ENCODE measurements at regions not wholly inside any gene's neighbourhood (a gene's known extent, or its start where the extent isn't known, plus 50 kb on each side); places are given as distances from the start of the nearest gene placed in this dataset.
"Not testable (repeated sequence)": the region's sequence is repeated elsewhere in the genome, so short reads cannot be mapped to it uniquely, and the experiment has no call there.

- Histone ChIP-seq H3K9me3 (replicated peaks; ENCODE audit: control insufficient read depth, insufficient read depth, low read depth, low read length) (no peaks in the 10 kb centered on the region), H3K4me1 (replicated peaks in 1 of 2; ENCODE audit: control insufficient read depth in 2 of 2, insufficient read depth in 2 of 2, low read length in 2 of 2) (no peaks in the 10 kb centered on the region), H3K4me3 (no peak overlapping the region), H3K9me1 (ENCODE audit: control insufficient read depth, insufficient read depth, low read length) (no peaks in the 10 kb centered on the region), H3K36me3 (ENCODE audit: control insufficient read depth, insufficient read depth, low read length) (no peaks in the 10 kb centered on the region), H2AFZ (ENCODE audit: low read depth, low read length) (no peak overlapping the region), H4K20me1 (replicated peaks; ENCODE audit: control insufficient read depth, insufficient read depth, low read length) (no peaks in the 10 kb centered on the region), H3K27me3 (ENCODE audit: control insufficient read depth in 2 of 2, insufficient read depth in 2 of 2, low read length in 2 of 2) (no peaks in the 10 kb centered on the region), H3K4me2 (ENCODE audit: insufficient read depth, low read length) (no peak overlapping the region), H3K9ac (ENCODE audit: insufficient read depth in 1 of 2, low read depth in 2 of 2, low read length in 2 of 2) (no peak overlapping the region), H3K27ac (ENCODE audit: extremely low read depth, low read depth, low read length) (no peak overlapping the region), H3K79me2 (ENCODE audit: control insufficient read depth, insufficient read depth, low read length) (no peaks in the 10 kb centered on the region)
- 39% methylated on average over 7 of the region's 7 CpGs for WGBS (ENCODE audit: insufficient coverage, low coverage, missing lambda C conversion rate)
- in situ Hi-C loops (cut with MboI) (no loop called here), intact Hi-C loops (cut with micrococcal nuclease) (no loop called here)
- ChIA-PET CTCF (ENCODE audit: low intra/inter-chr PET ratio) (no interaction called here), POLR2A (interaction anchor here (0.6 kb wide), 1 partner anchor 351 kb away, joined by 3 read pairs; no protein-coding TSS in a partner anchor)
- TF ChIP-seq SRSF3 (IDR thresholded peaks at IDR 0.05; ENCODE audit: insufficient read depth, low read length) (no peak), TARDBP (IDR thresholded peaks at IDR 0.05) (no peak), HIVEP1 (CRISPR knock-in tag; IDR thresholded peaks at IDR 0.05) (no peak), ZNF584 (CRISPR knock-in tag; IDR thresholded peaks at IDR 0.05; ENCODE audit: low read depth) (no peak)
- FAIRE-seq (no peak), DNase-seq (ENCODE audit: extremely low read depth in 1 of 4, low spot score in 3 of 4) (no peak), ATAC-seq (no peak)
- BruUV-seq (replicated peaks) = no TSS peak
These were observed 947.7 kb upstream of the ADGRB3 start for GRCh38 chr6:67687396-67687795.

- WGBS (ENCODE audit: insufficient coverage, low coverage, missing lambda C conversion rate) = no CpG with 5 or more reads among the region's 1 CpG
- H3K36me3 ChIP-seq (ENCODE audit: control insufficient read depth, insufficient read depth, low read length); FAIRE-seq; H3K9me1 ChIP-seq (ENCODE audit: control insufficient read depth, insufficient read depth, low read length); BruUV-seq (replicated peaks); in situ Hi-C loops (cut with MboI); H3K4me1 ChIP-seq (replicated peaks in 1 of 2; ENCODE audit: control insufficient read depth in 2 of 2, insufficient read depth in 2 of 2, low read length in 2 of 2); DNase-seq (ENCODE audit: extremely low read depth in 1 of 4, low spot score in 3 of 4); H3K27ac ChIP-seq (ENCODE audit: extremely low read depth, low read depth, low read length); POLR2A ChIA-PET; intact Hi-C loops (cut with micrococcal nuclease); H3K27me3 ChIP-seq (ENCODE audit: control insufficient read depth in 2 of 2, insufficient read depth in 2 of 2, low read length in 2 of 2); H3K4me3 ChIP-seq; H3K79me2 ChIP-seq (ENCODE audit: control insufficient read depth, insufficient read depth, low read length); CTCF ChIA-PET (ENCODE audit: low intra/inter-chr PET ratio); H3K9ac ChIP-seq (ENCODE audit: insufficient read depth in 1 of 2, low read depth in 2 of 2, low read length in 2 of 2); H4K20me1 ChIP-seq (replicated peaks; ENCODE audit: control insufficient read depth, insufficient read depth, low read length); H2AFZ ChIP-seq (ENCODE audit: low read depth, low read length); H3K9me3 ChIP-seq (replicated peaks; ENCODE audit: control insufficient read depth, insufficient read depth, low read depth, low read length); H3K4me2 ChIP-seq (ENCODE audit: insufficient read depth, low read length); ATAC-seq: not testable (repeated sequence)
These were observed 948.9 kb upstream of the ADGRB3 start for GRCh38 chr6:67686225-67686624.

All from K562 (cell line).